Fibroblast of lung (primary cell): ENCODE measurements at regions not wholly inside any gene's neighbourhood (a gene's known extent, or its start where the extent isn't known, plus 50 kb on each side); places are given as distances from the start of the nearest gene placed in this dataset.
A peak's percentile ranks its signal among the peaks of the same experiment; 100 is the strongest.

Experiments used
- DNase-seq, 2 donors: peaks; one replicate each; pipeline versions ENCODE4 v3.0.0 to v3.0.0-alpha.2; 2010; ENCODE audit warnings: low read depth in 2 of 2
- H2AFZ ChIP-seq: 2 replicates; pipeline ENCODE4 v1.5.1; 2012; ENCODE audit warnings: low read length, control low read depth, inconsistent platforms
- H3K27ac ChIP-seq: 2 replicates; pipeline ENCODE4 v1.5.1; 2011; ENCODE audit warnings: low read length, control low read depth; ENCODE audit not compliant: insufficient read depth
- H3K27me3 ChIP-seq: 2 replicates; pipeline ENCODE4 v1.5.1; 2011; ENCODE audit warnings: mild to moderate bottlenecking, low read length; ENCODE audit not compliant: control insufficient read depth, insufficient read depth
- H3K36me3 ChIP-seq: 2 replicates; pipeline ENCODE4 v1.5.1; 2011; ENCODE audit warnings: low read length; ENCODE audit not compliant: control insufficient read depth, insufficient read depth
- H3K4me1 ChIP-seq: 2 replicates; pipeline ENCODE4 v1.5.1; 2011; ENCODE audit warnings: low read length; ENCODE audit not compliant: control insufficient read depth, insufficient read depth; ENCODE audit errors: extremely low read depth
- H3K4me2 ChIP-seq: 2 replicates; pipeline ENCODE4 v1.5.1; 2011; ENCODE audit warnings: low read length, control low read depth; ENCODE audit not compliant: insufficient read depth; ENCODE audit errors: extremely low read depth
- H3K4me3 ChIP-seq, 4 experiments: fragments of 200-600 bp in 1 of 4; sonication (generic) in 1 of 4; replicated peaks in 1 of 4; 2 replicates each; pipeline ENCODE4 v1.5.1; 2011 to 2016; ENCODE audit warnings: low read length in 4 of 4, low read depth in 3 of 4, mild to moderate bottlenecking in 3 of 4, control low read depth in 2 of 4, inconsistent platforms in 1 of 4, mixed read lengths in 1 of 4; ENCODE audit not compliant: insufficient read depth in 1 of 4; ENCODE audit errors: control extremely low read depth in 1 of 4
- H3K79me2 ChIP-seq: 2 replicates; pipeline ENCODE4 v1.5.1; 2012; ENCODE audit warnings: mild to moderate bottlenecking, low read length, inconsistent platforms; ENCODE audit not compliant: control insufficient read depth, insufficient read depth
- H3K9ac ChIP-seq: 2 replicates; pipeline ENCODE4 v1.5.1; 2011; ENCODE audit warnings: mild to moderate bottlenecking, low read length, control low read depth; ENCODE audit not compliant: insufficient read depth
- H3K9me3 ChIP-seq: 2 replicates; pipeline ENCODE4 v1.5.1; 2012; ENCODE audit warnings: low read depth, low read length; ENCODE audit not compliant: control insufficient read depth, insufficient read depth
- H4K20me1 ChIP-seq: 2 replicates; pipeline ENCODE4 v1.5.1; 2011; ENCODE audit warnings: low read length; ENCODE audit not compliant: control insufficient read depth, insufficient read depth; ENCODE audit errors: extremely low read depth
- EZH2 ChIP-seq: IDR thresholded peaks from 2 replicates; pipeline ENCODE4 v1.5.1; 2012; ENCODE audit warnings: low read length, control low read depth, mild to moderate bottlenecking; ENCODE audit errors: missing control alignments
- TF ChIP-seq, protein P1 (sequence below), 2 donors: IDR thresholded peaks in 1 of 2; conservative IDR thresholded peaks in 1 of 2; 1 replicate in 1 of 2; 2 replicates in 1 of 2; pipeline ENCODE4 v1.5.1; 2011 to 2012; ENCODE audit warnings: low read length in 2 of 2, control low read depth in 1 of 2, inconsistent platforms in 1 of 2, low read depth in 1 of 2, mild to moderate bottlenecking in 1 of 2

DNA sequence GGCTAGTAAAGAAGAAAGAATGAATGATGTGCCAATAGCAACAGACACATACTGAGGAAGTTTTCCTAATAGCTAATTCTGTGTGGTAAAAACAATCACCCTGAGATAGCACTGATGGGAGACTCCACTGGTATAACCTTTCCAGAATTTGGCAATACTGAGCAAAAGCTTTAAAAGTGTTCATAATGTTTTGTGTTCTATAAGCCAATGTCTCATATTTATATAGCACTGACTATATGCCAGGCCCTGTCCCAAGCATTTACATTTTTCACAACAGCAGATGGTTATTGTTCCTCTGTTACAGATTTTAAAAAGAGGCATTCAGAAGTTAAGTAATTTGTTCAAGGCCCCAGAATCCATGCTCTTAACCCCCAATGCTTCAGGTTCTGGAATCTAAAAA is 108.0 kb upstream of the DST start:
- Histone ChIP-seq H3K4me2 (no peak overlapping the region), H3K27ac (no peak overlapping the region), H3K79me2 (peaks cover 75% of the 10 kb centered on the region), H3K9ac (no peak overlapping the region), H3K4me1 (peaks cover 12% of the 10 kb centered on the region), H2AFZ (no peak overlapping the region), H4K20me1 (no peaks in the 10 kb centered on the region), H3K36me3 (no peaks in the 10 kb centered on the region), H3K27me3 (no peaks in the 10 kb centered on the region), H3K4me3 (no peak overlapping the region), H3K9me3 (no peaks in the 10 kb centered on the region)
- TF ChIP-seq EZH2, result no peak
- TF ChIP-seq, protein P1, sequence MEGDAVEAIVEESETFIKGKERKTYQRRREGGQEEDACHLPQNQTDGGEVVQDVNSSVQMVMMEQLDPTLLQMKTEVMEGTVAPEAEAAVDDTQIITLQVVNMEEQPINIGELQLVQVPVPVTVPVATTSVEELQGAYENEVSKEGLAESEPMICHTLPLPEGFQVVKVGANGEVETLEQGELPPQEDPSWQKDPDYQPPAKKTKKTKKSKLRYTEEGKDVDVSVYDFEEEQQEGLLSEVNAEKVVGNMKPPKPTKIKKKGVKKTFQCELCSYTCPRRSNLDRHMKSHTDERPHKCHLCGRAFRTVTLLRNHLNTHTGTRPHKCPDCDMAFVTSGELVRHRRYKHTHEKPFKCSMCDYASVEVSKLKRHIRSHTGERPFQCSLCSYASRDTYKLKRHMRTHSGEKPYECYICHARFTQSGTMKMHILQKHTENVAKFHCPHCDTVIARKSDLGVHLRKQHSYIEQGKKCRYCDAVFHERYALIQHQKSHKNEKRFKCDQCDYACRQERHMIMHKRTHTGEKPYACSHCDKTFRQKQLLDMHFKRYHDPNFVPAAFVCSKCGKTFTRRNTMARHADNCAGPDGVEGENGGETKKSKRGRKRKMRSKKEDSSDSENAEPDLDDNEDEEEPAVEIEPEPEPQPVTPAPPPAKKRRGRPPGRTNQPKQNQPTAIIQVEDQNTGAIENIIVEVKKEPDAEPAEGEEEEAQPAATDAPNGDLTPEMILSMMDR (conservative IDR thresholded peaks at IDR 0.05 in 1 of 2, IDR thresholded peaks at IDR 0.05 in 1 of 2; ENCODE audit: low read depth in 1 of 2, low read length in 2 of 2), result no peak
- no peak for DNase-seq

- no peak overlapping the region for H3K4me3 ChIP-seq
- H3K27me3 ChIP-seq, result no peaks in the 10 kb centered on the region
- H3K27ac ChIP-seq, result peak overlapping the region; percentile 62
- H3K79me2 ChIP-seq, result peaks cover 76% of the 10 kb centered on the region
- no peaks in the 10 kb centered on the region for H3K9me3 ChIP-seq
- peak overlapping the region; percentile 23 for H3K4me2 ChIP-seq
- DNase-seq, result peak; percentile 62 to 94
- no peaks in the 10 kb centered on the region for H4K20me1 ChIP-seq
- no peaks in the 10 kb centered on the region for H3K36me3 ChIP-seq
- TF ChIP-seq, protein P1 (conservative IDR thresholded peaks at IDR 0.05 in 1 of 2, IDR thresholded peaks at IDR 0.05 in 1 of 2; ENCODE audit: low read depth in 1 of 2, low read length in 2 of 2), result no peak
- TF ChIP-seq EZH2, result no peak
- H3K9ac ChIP-seq, result no peak overlapping the region
- H2AFZ ChIP-seq, result no peak overlapping the region
- peaks cover 12% of the 10 kb centered on the region for H3K4me1 ChIP-seq
Observed at GRCh38 chr6:56749632-56750151, 107.0 kb upstream of the DST start.

GRCh38 chr6:56746767-56747504 is 104.2 kb upstream of the DST start:
- H3K4me2 ChIP-seq, result no peak overlapping the region
- H3K4me3 ChIP-seq, result no peak overlapping the region
- no peaks in the 10 kb centered on the region for H4K20me1 ChIP-seq
- no peaks in the 10 kb centered on the region for H3K36me3 ChIP-seq
- no peak overlapping the region for H3K9ac ChIP-seq
- H3K27ac ChIP-seq, result no peak overlapping the region
- peak in 1 of 2 donors; percentile 53 for DNase-seq
- no peaks in the 10 kb centered on the region for H3K9me3 ChIP-seq
- H3K79me2 ChIP-seq, result peaks cover 81% of the 10 kb centered on the region
- no peak overlapping the region for H2AFZ ChIP-seq
- H3K27me3 ChIP-seq, result no peaks in the 10 kb centered on the region
- TF ChIP-seq EZH2, result no peak
- TF ChIP-seq, protein P1 (conservative IDR thresholded peaks at IDR 0.05 in 1 of 2, IDR thresholded peaks at IDR 0.05 in 1 of 2; ENCODE audit: low read depth in 1 of 2, low read length in 2 of 2), result no peak
- peaks cover 12% of the 10 kb centered on the region for H3K4me1 ChIP-seq
